ENCODE measurements at regions not wholly inside any gene's neighbourhood (a gene's known extent, or its start where the extent isn't known, plus 50 kb on each side); places are given as distances from the start of the nearest gene placed in this dataset.

DNA sequence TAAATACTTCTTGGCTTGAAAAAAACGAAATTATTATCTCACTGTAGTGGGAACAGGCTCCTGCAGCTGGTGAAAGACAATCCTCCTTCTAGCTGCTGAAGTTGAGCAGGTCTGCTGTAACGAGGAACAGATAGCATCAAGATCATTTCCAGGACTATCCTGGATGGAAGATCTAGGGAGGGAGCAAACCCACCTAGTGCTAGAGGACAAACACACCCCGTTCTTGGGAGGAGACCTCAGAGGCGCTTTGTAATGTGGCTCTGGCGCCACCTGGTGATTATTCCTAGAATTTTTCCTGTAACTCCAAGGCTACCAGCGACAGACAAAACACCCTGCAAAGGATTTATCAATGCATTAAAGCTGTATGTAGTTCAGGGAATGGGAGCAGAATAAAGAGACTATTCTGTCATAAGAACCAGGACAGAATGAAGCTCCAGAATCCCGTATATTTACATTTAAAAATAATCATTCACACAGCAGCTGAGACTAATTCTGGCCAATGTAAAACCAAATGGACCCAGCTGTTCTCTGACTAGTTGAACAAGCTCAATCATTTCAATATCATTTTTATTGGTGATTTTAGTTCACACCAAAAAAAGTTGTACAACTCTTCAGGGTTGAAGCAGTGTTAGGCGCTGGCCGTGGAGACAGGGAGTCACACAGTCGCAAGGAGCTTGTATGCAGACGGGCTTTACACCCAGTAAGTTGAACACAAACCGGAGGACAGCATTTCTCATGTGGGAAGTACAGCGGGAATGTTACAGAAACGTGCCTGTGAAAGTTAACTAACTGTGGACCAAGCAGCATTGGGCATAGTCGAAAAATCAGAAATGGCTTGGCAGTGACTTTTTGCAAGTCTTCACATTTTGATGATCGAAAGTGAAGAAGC lies 290.3 kb downstream of the TRIB2 start:
- Histone ChIP-seq H3K9me2 (ENCODE audit: insufficient read depth, low read length) (no peaks in the 10 kb centered on the region), H2AFZ (ENCODE audit: low read length) (no peak overlapping the region), H3K36me3 (ENCODE audit: insufficient read depth, low read length) (no peaks in the 10 kb centered on the region), H3K4me2 (ENCODE audit: low read length) (no peak overlapping the region), H4K20me1 (ENCODE audit: insufficient read depth, low read length) (no peaks in the 10 kb centered on the region), H3K4me1 (ENCODE audit: insufficient read depth, low read length, poor library complexity, severe bottlenecking) (no peaks in the 10 kb centered on the region), H3K9me3 (ENCODE audit: low read length) (no peaks in the 10 kb centered on the region), H3K79me2 (ENCODE audit: insufficient read depth, low read depth, low read length) (no peaks in the 10 kb centered on the region), H3K27ac (ENCODE audit: low read depth, low read length, poor library complexity, severe bottlenecking) (no peak overlapping the region), H3K4me3 (ENCODE audit: low read depth, low read length, poor library complexity, severe bottlenecking) (no peak overlapping the region)
- BruUV-seq (replicated peaks): no TSS peak
- CTCF ChIA-PET (ENCODE audit: unreplicated experiment): interaction anchor here (0.6 kb wide), 1 partner anchor 8 kb away, joined by 3 read pairs; no protein-coding TSS in a partner anchor
- POLR2A ChIA-PET: interaction anchor here (0.6 to 1.4 kb wide), 4 partner anchors 17 to 1183 kb away, joined by 3 to 4 read pairs (median 3); no protein-coding TSS in a partner anchor
- intact Hi-C loops (cut with micrococcal nuclease; ENCODE audit: unreplicated experiment): loop anchor here (2.0 to 10.0 kb wide), 4 partner anchors 290 to 1312 kb away; partner anchors contain the start of gene TRIB2
- TF ChIP-seq, protein P1, sequence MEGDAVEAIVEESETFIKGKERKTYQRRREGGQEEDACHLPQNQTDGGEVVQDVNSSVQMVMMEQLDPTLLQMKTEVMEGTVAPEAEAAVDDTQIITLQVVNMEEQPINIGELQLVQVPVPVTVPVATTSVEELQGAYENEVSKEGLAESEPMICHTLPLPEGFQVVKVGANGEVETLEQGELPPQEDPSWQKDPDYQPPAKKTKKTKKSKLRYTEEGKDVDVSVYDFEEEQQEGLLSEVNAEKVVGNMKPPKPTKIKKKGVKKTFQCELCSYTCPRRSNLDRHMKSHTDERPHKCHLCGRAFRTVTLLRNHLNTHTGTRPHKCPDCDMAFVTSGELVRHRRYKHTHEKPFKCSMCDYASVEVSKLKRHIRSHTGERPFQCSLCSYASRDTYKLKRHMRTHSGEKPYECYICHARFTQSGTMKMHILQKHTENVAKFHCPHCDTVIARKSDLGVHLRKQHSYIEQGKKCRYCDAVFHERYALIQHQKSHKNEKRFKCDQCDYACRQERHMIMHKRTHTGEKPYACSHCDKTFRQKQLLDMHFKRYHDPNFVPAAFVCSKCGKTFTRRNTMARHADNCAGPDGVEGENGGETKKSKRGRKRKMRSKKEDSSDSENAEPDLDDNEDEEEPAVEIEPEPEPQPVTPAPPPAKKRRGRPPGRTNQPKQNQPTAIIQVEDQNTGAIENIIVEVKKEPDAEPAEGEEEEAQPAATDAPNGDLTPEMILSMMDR (conservative IDR thresholded peaks at IDR 0.05; ENCODE audit: low read length): peak; percentile 90
- TF ChIP-seq EZH2phosphoT487 (IDR thresholded peaks at IDR 0.05; ENCODE audit: borderline replicate concordance, low read depth, low read length): no peak
- DNase-seq (ENCODE audit: low spot score): peak; percentile 61

DNA sequence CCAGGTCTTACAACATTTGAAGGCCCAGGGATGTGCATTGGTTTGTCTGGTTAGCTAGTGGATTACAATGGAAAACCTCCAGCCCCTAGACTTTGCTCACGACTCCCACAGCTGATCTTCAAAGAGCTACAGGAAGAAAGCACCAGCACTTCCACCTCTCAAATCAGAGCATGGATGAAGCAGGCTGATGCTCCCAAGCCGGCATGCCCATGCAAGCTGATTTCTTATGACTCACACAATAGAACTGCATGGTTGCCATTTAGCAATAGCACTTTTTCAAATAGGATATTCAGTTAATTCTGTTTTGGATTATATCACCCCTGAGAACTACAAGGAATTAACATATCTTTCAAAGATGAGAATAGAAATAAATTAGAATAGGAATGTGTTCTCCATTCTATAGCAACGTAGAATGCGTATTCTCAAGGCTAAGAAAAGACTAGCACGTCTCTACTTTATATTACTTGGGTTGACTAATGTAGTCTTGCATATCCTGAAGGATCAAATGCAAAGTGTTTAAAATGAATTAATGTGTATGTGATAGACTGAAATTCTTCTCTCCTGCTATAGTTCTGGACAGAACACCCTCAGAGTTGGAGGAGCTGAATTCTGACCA lies 292.4 kb downstream of the TRIB2 start:
- BruUV-seq (replicated peaks): no TSS peak
- Histone ChIP-seq H3K27ac (ENCODE audit: low read depth, low read length, poor library complexity, severe bottlenecking) (no peak overlapping the region), H3K9me3 (ENCODE audit: low read length) (no peaks in the 10 kb centered on the region), H4K20me1 (ENCODE audit: insufficient read depth, low read length) (no peaks in the 10 kb centered on the region), H3K4me1 (ENCODE audit: insufficient read depth, low read length, poor library complexity, severe bottlenecking) (no peaks in the 10 kb centered on the region), H3K4me3 (ENCODE audit: low read depth, low read length, poor library complexity, severe bottlenecking) (no peak overlapping the region), H3K4me2 (ENCODE audit: low read length) (no peak overlapping the region), H3K79me2 (ENCODE audit: insufficient read depth, low read depth, low read length) (no peaks in the 10 kb centered on the region), H3K9me2 (ENCODE audit: insufficient read depth, low read length) (no peaks in the 10 kb centered on the region), H3K36me3 (ENCODE audit: insufficient read depth, low read length) (no peaks in the 10 kb centered on the region), H2AFZ (ENCODE audit: low read length) (no peak overlapping the region)
- ChIA-PET POLR2A (no interaction called here), CTCF (ENCODE audit: unreplicated experiment) (no interaction called here)
- TF ChIP-seq, protein P1 (conservative IDR thresholded peaks at IDR 0.05; ENCODE audit: low read length): no peak
- TF ChIP-seq EZH2phosphoT487 (IDR thresholded peaks at IDR 0.05; ENCODE audit: borderline replicate concordance, low read depth, low read length): no peak
- DNase-seq (ENCODE audit: low spot score): no peak
- intact Hi-C loops (cut with micrococcal nuclease; ENCODE audit: unreplicated experiment): loop anchor here (5.0 to 10.0 kb wide), 2 partner anchors 957 to 1314 kb away; no protein-coding TSS in a partner anchor
